Caco-2 (cell line): ENCODE measurements at regions not wholly inside any gene's neighbourhood (a gene's known extent, or its start where the extent isn't known, plus 50 kb on each side); places are given as distances from the start of the nearest gene placed in this dataset.

Source experiments
- BruUV-seq: library from RNA; stranded (reverse); fragments of 400-500 nt; replicated peaks from 2 replicates; lab custom pipeline; 2021; lab: Mats Ljungman, UMichigan
- CTCF ChIA-PET: fragments of 300-600 bp; sonication (Branson Sonifier 250); formaldehyde crosslinking; loops from one replicate; lab custom pipeline; 2022; ENCODE audit warnings: antibody characterized with exemption; lab: Charles Lee
- POLR2A ChIA-PET: fragments of 300-600 bp; sonication (Branson Sonifier 250); formaldehyde crosslinking; loops from one replicate; lab custom pipeline; 2022; ENCODE audit warnings: antibody characterized with exemption; lab: Charles Lee
- DNase-seq, 2 experiments: peaks; one replicate each; pipeline versions ENCODE4 v3.0.0 to v3.0.0-alpha.2; 2020 to 2022
- H3K27me3 ChIP-seq: replicated peaks from 2 replicates; pipeline ENCODE4 v1.6.0; 2011; ENCODE audit warnings: low read length; ENCODE audit not compliant: control insufficient read depth, insufficient read depth
- H3K36me3 ChIP-seq: 2 replicates; pipeline ENCODE4 v1.5.1; 2011; ENCODE audit warnings: low read length; ENCODE audit not compliant: control insufficient read depth, insufficient read depth
- H3K4me1 ChIP-seq: fragments of 250-450 bp; sonication (Bioruptor Pico); 2 replicates; pipeline ENCODE4 v1.5.1; 2020; ENCODE audit warnings: mild to moderate bottlenecking
- H3K4me3 ChIP-seq: 2 replicates; pipeline ENCODE4 v1.5.1; 2011; ENCODE audit warnings: low read depth, mild to moderate bottlenecking, control low read depth, low read length
- H3K9me3 ChIP-seq: fragments of 250-450 bp; sonication (Bioruptor Pico); 2 replicates; pipeline ENCODE4 v1.5.1; 2020; ENCODE audit warnings: mild to moderate bottlenecking, moderate library complexity
- H3K27ac Mint-ChIP-seq: one replicate; pipeline ENCODE4 v1.8.0; 2022; ENCODE audit warnings: mixed read lengths; ENCODE audit not compliant: unreplicated experiment
- H3K27me3 Mint-ChIP-seq: one replicate; pipeline ENCODE4 v1.8.0; 2022; ENCODE audit warnings: mixed read lengths; ENCODE audit not compliant: insufficient read depth, unreplicated experiment
- H3K36me3 Mint-ChIP-seq: one replicate; pipeline ENCODE4 v1.8.0; 2022; ENCODE audit warnings: mild to moderate bottlenecking, mixed read lengths; ENCODE audit not compliant: insufficient read depth, unreplicated experiment
- H3K4me1 Mint-ChIP-seq: one replicate; pipeline ENCODE4 v1.8.0; 2022; ENCODE audit warnings: low read depth, mixed read lengths; ENCODE audit not compliant: unreplicated experiment
- H3K4me3 Mint-ChIP-seq: one replicate; pipeline ENCODE4 v1.8.0; 2022; ENCODE audit warnings: mild to moderate bottlenecking, moderate library complexity, mixed read lengths; ENCODE audit not compliant: unreplicated experiment
- H3K9me3 Mint-ChIP-seq: one replicate; pipeline ENCODE4 v1.8.0; 2022; ENCODE audit warnings: mixed read lengths; ENCODE audit not compliant: unreplicated experiment
- CTCF ChIP-seq, 2 experiments: fragments of 200-600 bp in 1 of 2; IDR thresholded peaks; 1 replicate in 1 of 2; 2 replicates in 1 of 2; pipeline versions ENCODE4 v1.5.1 to v1.8.0; 2011 to 2022; ENCODE audit warnings: antibody characterized with exemption in 1 of 2, control low read depth in 1 of 2, inconsistent platforms in 1 of 2, low read depth in 1 of 2, low read length in 1 of 2, mild to moderate bottlenecking in 1 of 2, moderate library complexity in 1 of 2; ENCODE audit not compliant: insufficient read depth in 1 of 2, severe bottlenecking in 1 of 2, unreplicated experiment in 1 of 2
- intact Hi-C: fragments of 100-400 bp; cut with micrococcal nuclease; formaldehyde crosslinking; loops from one replicate; pipeline ENCODE4 v1.10.0; 2022; ENCODE audit not compliant: unreplicated experiment

- no TSS peak for BruUV-seq
- no peak for TF ChIP-seq CTCF (IDR thresholded peaks at IDR 0.05; ENCODE audit: insufficient read depth in 1 of 2, low read depth in 1 of 2, low read length in 1 of 2, severe bottlenecking in 1 of 2, unreplicated experiment in 1 of 2)
- DNase-seq: no peak
- Mint-ChIP-seq H3K27me3 (no peaks in the 10 kb centered on the region), H3K4me3 (no peak overlapping the region), H3K9me3 (no peaks in the 10 kb centered on the region), H3K27ac (no peak overlapping the region), H3K36me3 (no peaks in the 10 kb centered on the region), H3K4me1 (no peaks in the 10 kb centered on the region)
- H3K27me3 ChIP-seq: no peaks in the 10 kb centered on the region
- H3K4me1 ChIP-seq: no peaks in the 10 kb centered on the region
- H3K9me3 ChIP-seq: no peaks in the 10 kb centered on the region
- intact Hi-C loops: no loop called here
- no peaks in the 10 kb centered on the region for H3K36me3 ChIP-seq
- CTCF ChIA-PET: no interaction called here
- POLR2A ChIA-PET: no interaction called here
- no peak overlapping the region for H3K4me3 ChIP-seq
These were observed 94.1 kb upstream of the ZNF804A start for GRCh38 chr2:184504252-184504651.

- H3K4me1 Mint-ChIP-seq: no peaks in the 10 kb centered on the region
- no peak overlapping the region for H3K4me3 Mint-ChIP-seq
- no peak overlapping the region for H3K27ac Mint-ChIP-seq
- ChIA-PET CTCF (no interaction called here), POLR2A (no interaction called here)
- H3K36me3 Mint-ChIP-seq: no peaks in the 10 kb centered on the region
- no TSS peak for BruUV-seq
- H3K27me3 ChIP-seq: no peaks in the 10 kb centered on the region
- H3K4me1 ChIP-seq: no peaks in the 10 kb centered on the region
- H3K27me3 Mint-ChIP-seq: no peaks in the 10 kb centered on the region
- no peak for DNase-seq
- no peaks in the 10 kb centered on the region for H3K9me3 ChIP-seq
- H3K4me3 ChIP-seq: no peak overlapping the region
- intact Hi-C loops: no loop called here
- no peaks in the 10 kb centered on the region for H3K9me3 Mint-ChIP-seq
- TF ChIP-seq CTCF (IDR thresholded peaks at IDR 0.05; ENCODE audit: insufficient read depth in 1 of 2, low read depth in 1 of 2, low read length in 1 of 2, severe bottlenecking in 1 of 2, unreplicated experiment in 1 of 2): no peak
- no peaks in the 10 kb centered on the region for H3K36me3 ChIP-seq
These were observed 91.1 kb upstream of the ZNF804A start for GRCh38 chr2:184507254-184507653.

- no peak overlapping the region for H3K27ac Mint-ChIP-seq
- POLR2A ChIA-PET: no interaction called here
- H3K36me3 Mint-ChIP-seq: no peaks in the 10 kb centered on the region
- CTCF ChIA-PET: no interaction called here
- no peaks in the 10 kb centered on the region for H3K9me3 ChIP-seq
- TF ChIP-seq CTCF (IDR thresholded peaks at IDR 0.05; ENCODE audit: insufficient read depth in 1 of 2, low read depth in 1 of 2, low read length in 1 of 2, severe bottlenecking in 1 of 2, unreplicated experiment in 1 of 2): no peak
- DNase-seq: no peak
- no peak overlapping the region for H3K4me3 ChIP-seq
- no peaks in the 10 kb centered on the region for H3K27me3 Mint-ChIP-seq
- no TSS peak for BruUV-seq
- H3K4me3 Mint-ChIP-seq: no peak overlapping the region
- no peaks in the 10 kb centered on the region for H3K9me3 Mint-ChIP-seq
- no peaks in the 10 kb centered on the region for H3K4me1 Mint-ChIP-seq
- H3K27me3 ChIP-seq: no peaks in the 10 kb centered on the region
- H3K36me3 ChIP-seq: no peaks in the 10 kb centered on the region
- intact Hi-C loops: no loop called here
- no peaks in the 10 kb centered on the region for H3K4me1 ChIP-seq
These were observed 80.9 kb upstream of the ZNF804A start for GRCh38 chr2:184517402-184517801.
